Thyroid gland (tissue), 4 donors: ENCODE measurements at regions not wholly inside any gene's neighbourhood (a gene's known extent, or its start where the extent isn't known, plus 50 kb on each side); places are given as distances from the start of the nearest gene placed in this dataset.

Experiments
- DNase-seq, 2 donors: peaks; one replicate each; pipeline ENCODE4 v3.0.0-alpha.2; 2019
- H3K27ac ChIP-seq, 3 donors: fragments of 200-600 bp; sonication (generic); 1 replicate in 2 of 3; 2 replicates in 1 of 3; pipeline ENCODE4 v1.5.1; 2016 to 2019; ENCODE audit warnings: mild to moderate bottlenecking in 1 of 3, moderate library complexity in 1 of 3
- H3K27me3 ChIP-seq: fragments of 200-600 bp; sonication (generic); one replicate; pipeline ENCODE4 v1.5.1; 2019
- H3K36me3 ChIP-seq, 2 donors: fragments of 200-600 bp; sonication (generic); one replicate each; pipeline ENCODE4 v1.5.1; 2016 to 2019
- H3K4me1 ChIP-seq, 2 donors: fragments of 200-600 bp; sonication (generic); one replicate each; pipeline ENCODE4 v1.5.1; 2017 to 2019
- H3K4me3 ChIP-seq, 3 donors: fragments of 200-600 bp; sonication (generic); replicated peaks in 1 of 3; 1 replicate in 2 of 3; 2 replicates in 1 of 3; pipeline ENCODE4 v1.5.1; 2016; ENCODE audit warnings: mild to moderate bottlenecking in 1 of 3
- H3K9me3 ChIP-seq: fragments of 200-600 bp; sonication (generic); one replicate; pipeline ENCODE4 v1.5.1; 2017
- CTCF ChIP-seq, 6 experiments: fragments of 200-600 bp in 3 of 6; fragments of 450-650 bp in 3 of 6; sonication (generic) in 3 of 6; IDR thresholded peaks; one replicate each; pipeline ENCODE4 v1.5.1; 2016 to 2019; ENCODE audit warnings: antibody characterized with exemption in 6 of 6, mild to moderate bottlenecking in 2 of 6, inconsistent platforms in 1 of 6, moderate library complexity in 1 of 6
- POLR2A ChIP-seq, 2 donors: fragments of 450-650 bp; IDR thresholded peaks; one replicate each; pipeline ENCODE4 v1.6.1; 2017; ENCODE audit warnings: antibody characterized with exemption in 2 of 2, mild to moderate bottlenecking in 2 of 2, moderate library complexity in 1 of 2
- WGBS, 2 donors: methylation state at CpG; one replicate each; pipeline ENCODE4 v1.1.5; 2017; 5-methylcytosine and 5-hydroxymethylcytosine counted together
- intact Hi-C: fragments of 100-400 bp; cut with DNase I; formaldehyde crosslinking; loops from one replicate; pipeline ENCODE4 v1.15.1; 2023

- H3K9me3 ChIP-seq = no peaks in the 10 kb centered on the region
- H3K4me1 ChIP-seq = peaks cover 35 to 38% of the 10 kb centered on the region in 2 donors
- TF ChIP-seq CTCF (IDR thresholded peaks at IDR 0.05) = no peak
- TF ChIP-seq POLR2A (IDR thresholded peaks at IDR 0.05) = no peak
- no peak for DNase-seq
- no peaks in the 10 kb centered on the region for H3K27me3 ChIP-seq
- WGBS, 2 donors = 71 to 95% methylated on average over 3 of the region's 3 CpGs
- H3K4me3 ChIP-seq = no peak overlapping the region
- intact Hi-C loops = no loop called here
- H3K36me3 ChIP-seq = no peaks in the 10 kb centered on the region
- H3K27ac ChIP-seq = peak overlapping the region in 1 of 3 donors; percentile 14
Measured at GRCh38 chr19:31100206-31100590, 249.0 kb downstream of the TSHZ3 start.

GRCh38 chr19:31099515-31100205 lies 249.6 kb downstream of the TSHZ3 start:
- peak overlapping the region in 1 of 3 donors; percentile 49 for H3K27ac ChIP-seq
- H3K27me3 ChIP-seq = no peaks in the 10 kb centered on the region
- H3K4me3 ChIP-seq = no peak overlapping the region
- H3K36me3 ChIP-seq = no peaks in the 10 kb centered on the region
- H3K4me1 ChIP-seq = peaks cover 35 to 38% of the 10 kb centered on the region in 2 donors
- WGBS, 2 donors = 74 to 76% methylated on average over 4 of the region's 4 CpGs
- H3K9me3 ChIP-seq = no peaks in the 10 kb centered on the region
- no peak for DNase-seq
- no peak for TF ChIP-seq CTCF (IDR thresholded peaks at IDR 0.05)
- no peak for TF ChIP-seq POLR2A (IDR thresholded peaks at IDR 0.05)
- intact Hi-C loops = no loop called here

GRCh38 chr19:31098836-31099235 lies 250.4 kb downstream of the TSHZ3 start:
- Histone ChIP-seq H3K36me3 (no peaks in the 10 kb centered on the region), H3K27me3 (no peaks in the 10 kb centered on the region), H3K9me3 (no peaks in the 10 kb centered on the region), H3K27ac (peak overlapping the region in 1 of 3 donors; percentile 49), H3K4me3 (no peak overlapping the region), H3K4me1 (peaks cover 35 to 38% of the 10 kb centered on the region in 2 donors)
- no peak for TF ChIP-seq POLR2A (IDR thresholded peaks at IDR 0.05)
- no peak for TF ChIP-seq CTCF (IDR thresholded peaks at IDR 0.05)
- DNase-seq = peak; percentile 13 to 18
- intact Hi-C loops = no loop called here
- WGBS, 2 donors = 8 to 10% methylated on average over 2 of the region's 2 CpGs

- H3K36me3 ChIP-seq = no peaks in the 10 kb centered on the region
- intact Hi-C loops = no loop called here
- no peak overlapping the region for H3K4me3 ChIP-seq
- H3K27ac ChIP-seq = no peak overlapping the region
- H3K27me3 ChIP-seq = no peaks in the 10 kb centered on the region
- TF ChIP-seq CTCF (IDR thresholded peaks at IDR 0.05) = no peak
- no peak for TF ChIP-seq POLR2A (IDR thresholded peaks at IDR 0.05)
- H3K4me1 ChIP-seq = peaks cover 29 to 30% of the 10 kb centered on the region in 2 donors
- H3K9me3 ChIP-seq = no peaks in the 10 kb centered on the region
- WGBS, 2 donors = 82% methylated on average over 11 of the region's 11 CpGs
- no peak for DNase-seq
Measured at GRCh38 chr19:31096935-31097545, 252.2 kb downstream of the TSHZ3 start.
